ENCODE measurements at regions not wholly inside any gene's neighbourhood (a gene's known extent, or its start where the extent isn't known, plus 50 kb on each side); places are given as distances from the start of the nearest gene placed in this dataset.

DNA sequence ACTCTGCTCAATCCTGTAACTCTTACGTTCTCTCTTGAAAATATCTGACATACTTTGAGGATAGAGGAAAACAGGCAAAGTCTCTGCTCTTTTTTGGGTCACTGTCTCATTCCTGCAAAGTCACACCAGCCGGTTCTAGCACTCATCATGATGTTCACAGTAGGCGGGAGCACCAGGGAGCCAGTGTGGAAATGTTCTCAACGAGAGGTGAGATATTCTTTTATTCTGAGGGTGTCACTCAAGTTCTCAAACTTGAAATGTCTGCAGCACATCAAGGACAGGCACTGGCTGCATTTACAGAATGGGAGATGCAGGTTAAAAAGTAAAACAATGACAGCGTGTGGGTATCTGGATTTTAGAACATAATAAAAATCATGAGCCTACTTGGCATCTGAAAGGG is 714.7 kb downstream of the QKI start:
- no peaks in the 10 kb centered on the region for H3K36me3 ChIP-seq
- no peaks in the 10 kb centered on the region for H3K4me1 ChIP-seq
- H3K27me3 ChIP-seq: no peaks in the 10 kb centered on the region
- no peak overlapping the region for H3K4me3 ChIP-seq
- no peak for DNase-seq
- peaks cover 0 to 7% of the 10 kb centered on the region in 2 donors for H3K9me3 ChIP-seq
- 82 to 88% methylated on average over 2 to 5 of the region's 5 CpGs for WGBS, 2 donors (ENCODE audit: low coverage in 1 of 2)
- no peak overlapping the region for H3K27ac ChIP-seq
- TF ChIP-seq CTCF (IDR thresholded peaks at IDR 0.05) (no peak), POLR2A (IDR thresholded peaks at IDR 0.05) (no peak), EP300 (IDR thresholded peaks at IDR 0.05; ENCODE audit: low read depth) (no peak)
- intact Hi-C loops (cut with DNase I; ENCODE audit: low total_unique reads) (no loop called here), in situ Hi-C loops (cut with MboI; ENCODE audit: low pct_ligation_motif_present in 1 of 4, low pct_unique_long_range_greater_than_20kb in 1 of 4, low sequenced_read_pairs in 3 of 4) (no loop called here)

DNA sequence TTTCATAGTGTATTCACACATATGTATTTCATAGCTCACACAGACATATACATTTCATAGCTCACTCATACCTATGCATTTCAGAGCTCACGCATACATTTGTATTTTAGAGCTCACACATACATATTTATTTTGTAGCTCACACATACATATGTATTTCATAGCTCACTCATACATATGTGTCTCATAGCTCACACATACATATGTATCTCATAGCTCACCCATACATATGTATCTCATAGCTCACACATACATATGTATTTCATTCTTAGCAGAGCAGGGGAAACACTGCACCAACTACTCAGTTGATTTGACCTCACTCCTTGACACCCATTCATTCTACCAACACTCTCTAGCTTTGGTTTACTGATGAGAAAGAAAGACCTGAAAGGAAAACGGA is 713.6 kb downstream of the QKI start:
- peaks cover 0 to 4% of the 10 kb centered on the region in 2 donors for H3K9me3 ChIP-seq
- in situ Hi-C loops (cut with MboI; ENCODE audit: low pct_ligation_motif_present in 1 of 4, low pct_unique_long_range_greater_than_20kb in 1 of 4, low sequenced_read_pairs in 3 of 4) (no loop called here), intact Hi-C loops (cut with DNase I; ENCODE audit: low total_unique reads) (no loop called here)
- DNase-seq: no peak
- no peak for TF ChIP-seq CTCF (IDR thresholded peaks at IDR 0.05)
- no peak for TF ChIP-seq POLR2A (IDR thresholded peaks at IDR 0.05)
- no peak for TF ChIP-seq POLR2AphosphoS5 (IDR thresholded peaks at IDR 0.05)
- no peak for TF ChIP-seq EP300 (IDR thresholded peaks at IDR 0.05; ENCODE audit: low read depth)
- no peaks in the 10 kb centered on the region for H3K27me3 ChIP-seq
- no peak overlapping the region for H3K4me3 ChIP-seq
- 85 to 100% methylated on average over 2 of the region's 2 CpGs for WGBS, 2 donors (ENCODE audit: low coverage in 1 of 2)
- H3K4me1 ChIP-seq: no peaks in the 10 kb centered on the region
- H3K36me3 ChIP-seq: no peaks in the 10 kb centered on the region
- H3K27ac ChIP-seq: no peak overlapping the region

- Histone ChIP-seq H3K27ac (no peak overlapping the region), H3K27me3 (no peaks in the 10 kb centered on the region), H3K4me3 (no peak overlapping the region), H3K9me3 (no peaks in the 10 kb centered on the region), H3K4me1 (no peaks in the 10 kb centered on the region), H3K36me3 (no peaks in the 10 kb centered on the region)
- no peak for DNase-seq
- TF ChIP-seq POLR2A (IDR thresholded peaks at IDR 0.05): no peak
- no peak for TF ChIP-seq POLR2AphosphoS5 (IDR thresholded peaks at IDR 0.05)
- no peak for TF ChIP-seq CTCF (IDR thresholded peaks at IDR 0.05)
- no peak for TF ChIP-seq EP300 (IDR thresholded peaks at IDR 0.05; ENCODE audit: low read depth)
- intact Hi-C loops (cut with DNase I; ENCODE audit: low total_unique reads) (no loop called here), in situ Hi-C loops (cut with MboI; ENCODE audit: low pct_ligation_motif_present in 1 of 4, low pct_unique_long_range_greater_than_20kb in 1 of 4, low sequenced_read_pairs in 3 of 4) (no loop called here)
- whole genome bisulfite sequencing, 2 donors (ENCODE audit: low coverage in 1 of 2): 73 to 77% methylated on average over 5 of the region's 5 CpGs
These were observed 710.5 kb downstream of the QKI start for GRCh38 chr6:164124986-164125385.

GRCh38 chr6:164124473-164124872 is 710.0 kb downstream of the QKI start:
- H3K4me3 ChIP-seq: no peak overlapping the region
- H3K9me3 ChIP-seq: no peaks in the 10 kb centered on the region
- in situ Hi-C loops (cut with MboI; ENCODE audit: low pct_ligation_motif_present in 1 of 4, low pct_unique_long_range_greater_than_20kb in 1 of 4, low sequenced_read_pairs in 3 of 4) (no loop called here), intact Hi-C loops (cut with DNase I; ENCODE audit: low total_unique reads) (no loop called here)
- no peaks in the 10 kb centered on the region for H3K4me1 ChIP-seq
- H3K27me3 ChIP-seq: no peaks in the 10 kb centered on the region
- TF ChIP-seq EP300 (IDR thresholded peaks at IDR 0.05; ENCODE audit: low read depth): no peak
- TF ChIP-seq POLR2AphosphoS5 (IDR thresholded peaks at IDR 0.05): no peak
- TF ChIP-seq POLR2A (IDR thresholded peaks at IDR 0.05): no peak
- no peak for TF ChIP-seq CTCF (IDR thresholded peaks at IDR 0.05)
- DNase-seq: no peak
- no peak overlapping the region for H3K27ac ChIP-seq
- 90% methylated on average over 5 of the region's 5 CpGs; no CpG with 5 or more reads in 1 of the 2 donors for WGBS, 2 donors (ENCODE audit: low coverage in 1 of 2)
- H3K36me3 ChIP-seq: no peaks in the 10 kb centered on the region
